ENCODE measurements at regions not wholly inside any gene's neighbourhood (a gene's known extent, or its start where the extent isn't known, plus 50 kb on each side); places are given as distances from the start of the nearest gene placed in this dataset.
A peak's percentile ranks its signal among the peaks of the same experiment; 100 is the strongest.

DNA sequence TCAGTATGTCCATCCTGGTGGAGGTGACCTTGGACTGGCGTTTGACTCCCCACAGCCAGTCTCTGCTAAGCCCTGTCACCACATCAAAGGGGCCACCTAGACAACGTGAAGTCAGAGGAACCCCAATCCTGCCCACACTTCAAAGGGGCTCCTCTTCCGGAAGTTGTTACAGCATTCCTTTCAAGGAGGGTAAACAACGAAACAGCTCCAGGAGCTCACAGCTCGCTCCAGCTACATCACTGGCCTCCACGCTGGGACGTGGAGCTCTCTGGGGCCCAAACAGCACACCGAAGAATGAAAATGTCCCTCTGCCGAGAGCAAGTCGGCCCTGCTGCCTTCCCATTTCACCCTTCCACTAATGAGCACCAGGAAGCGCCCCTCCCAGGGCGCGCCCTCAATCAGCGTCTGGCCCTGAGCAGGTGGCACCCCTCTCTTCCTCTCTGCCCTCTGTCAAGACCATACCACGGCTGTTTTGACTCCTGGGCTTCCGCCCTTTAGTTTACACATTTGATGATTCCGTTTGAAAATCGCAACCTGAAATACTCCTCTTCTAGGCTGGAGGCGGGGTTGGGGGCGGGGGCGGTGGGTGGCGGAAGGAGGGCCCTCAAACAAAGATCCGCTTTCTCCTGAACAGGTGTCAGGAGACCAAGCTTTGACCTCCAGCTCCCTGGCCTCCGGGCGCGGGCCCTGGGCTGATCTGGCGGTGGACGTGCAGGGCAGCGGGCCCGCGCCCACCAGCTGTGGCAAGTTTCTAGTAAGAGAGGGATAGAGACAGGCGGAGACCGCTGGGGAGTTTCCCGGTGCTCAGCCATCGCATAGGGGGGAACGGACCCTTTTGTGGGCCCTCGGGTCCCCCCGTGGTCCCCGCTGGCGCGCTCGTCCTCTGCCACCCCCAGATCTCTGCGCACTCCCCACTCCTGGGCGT, 53.1 kb upstream of the KDM7A start:
- peak overlapping the region; percentile 83 for H3K4me3 ChIP-seq (ENCODE audit: low read depth, low read length)
- peaks cover 24% of the 10 kb centered on the region for H3K27me3 ChIP-seq (ENCODE audit: control insufficient read depth, insufficient read depth, low read length)
- no peaks in the 10 kb centered on the region for H3K9me3 ChIP-seq (ENCODE audit: control insufficient read depth, insufficient read depth, low read length)
- H3K27ac ChIP-seq (ENCODE audit: low read depth, low read length), result peak overlapping the region; percentile 9
- H3K4me1 ChIP-seq (ENCODE audit: control insufficient read depth, insufficient read depth, low read length), result peaks cover 13% of the 10 kb centered on the region
- no peak overlapping the region for H3K9ac ChIP-seq (ENCODE audit: low read depth, low read length)
- no peaks in the 10 kb centered on the region for H3K36me3 ChIP-seq (ENCODE audit: control insufficient read depth, insufficient read depth, low read length)

DNA sequence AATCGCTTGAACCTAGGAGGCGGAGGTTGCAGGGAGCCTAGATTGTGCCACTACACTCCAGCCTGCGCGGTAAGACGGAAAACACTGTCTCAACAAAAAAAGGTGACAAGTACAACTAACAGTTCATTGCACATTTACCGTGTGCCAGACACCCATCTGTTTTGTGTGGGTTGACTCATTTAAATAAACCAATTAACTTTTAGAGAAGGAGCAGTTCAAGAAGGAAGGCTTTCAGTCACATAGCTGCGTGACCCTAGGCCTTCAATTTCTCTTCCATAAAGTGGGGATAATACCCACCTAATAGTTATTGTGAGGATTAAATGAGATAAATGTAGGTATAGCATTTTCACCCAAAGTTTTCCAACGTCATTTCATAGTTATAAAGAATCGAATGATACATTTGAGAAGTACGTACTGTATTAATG, 52.3 kb upstream of the KDM7A start:
- Histone ChIP-seq H3K4me1 (ENCODE audit: control insufficient read depth, insufficient read depth, low read length) (peaks cover 13% of the 10 kb centered on the region), H3K9ac (ENCODE audit: low read depth, low read length) (no peak overlapping the region), H3K4me3 (ENCODE audit: low read depth, low read length) (0 out of 2 replicates have a peak overlapping the region, but pooled peaks have one; percentile 83), H3K27ac (ENCODE audit: low read depth, low read length) (no peak overlapping the region), H3K9me3 (ENCODE audit: control insufficient read depth, insufficient read depth, low read length) (no peaks in the 10 kb centered on the region), H3K36me3 (ENCODE audit: control insufficient read depth, insufficient read depth, low read length) (no peaks in the 10 kb centered on the region), H3K27me3 (ENCODE audit: control insufficient read depth, insufficient read depth, low read length) (peaks cover 24% of the 10 kb centered on the region)

Measured in HUES48 (cell line).